HCT116 (cell line): ENCODE measurements at regions not wholly inside any gene's neighbourhood (a gene's known extent, or its start where the extent isn't known, plus 50 kb on each side); places are given as distances from the start of the nearest gene placed in this dataset.

Experiments
- CTCF ChIP-seq, 3 experiments: fragments of 200-600 bp in 1 of 3; sonication (generic) in 1 of 3; IDR thresholded peaks in 2 of 3; conservative IDR thresholded peaks in 1 of 3; 2 replicates each; pipeline ENCODE4 v1.5.1; 2012 to 2017; ENCODE audit warnings: low read depth in 2 of 3, low read length in 2 of 3, antibody characterized with exemption in 1 of 3, borderline replicate concordance in 1 of 3, control low read depth in 1 of 3, mild to moderate bottlenecking in 1 of 3, mixed read lengths in 1 of 3, mixed run types in 1 of 3, moderate library complexity in 1 of 3; ENCODE audit not compliant: insufficient read depth in 1 of 3
- EGR1 ChIP-seq: IDR thresholded peaks from 2 replicates; pipeline ENCODE4 v1.6.1; 2012; ENCODE audit warnings: low read depth
- EZH2 ChIP-seq: fragments of 200-600 bp; sonication (generic); IDR thresholded peaks from 2 replicates; pipeline ENCODE4 v1.6.1; 2017; ENCODE audit warnings: antibody characterized with exemption, mixed run types
- MAX ChIP-seq: IDR thresholded peaks from 2 replicates; pipeline ENCODE4 v1.6.1; 2012
- POLR2A ChIP-seq: IDR thresholded peaks from 2 replicates; pipeline ENCODE4 v1.7.0; 2011; ENCODE audit warnings: borderline replicate concordance; ENCODE audit not compliant: insufficient read depth, insufficient read length; ENCODE audit errors: extremely low read depth
- POLR2AphosphoS5 ChIP-seq: IDR thresholded peaks from 2 replicates; pipeline ENCODE4 v1.6.1; 2011; ENCODE audit warnings: mild to moderate bottlenecking, low read depth, low read length, moderate library complexity

GRCh38 chr6:26221186-26221585 is 134.0 kb downstream of the HFE start:
- TF ChIP-seq POLR2AphosphoS5 (no peak), MAX (no peak), EGR1 (no peak), POLR2A (no peak), EZH2 (no peak), CTCF (IDR thresholded peaks at IDR 0.05 in 2 of 3, conservative IDR thresholded peaks at IDR 0.05 in 1 of 3; ENCODE audit: borderline replicate concordance in 1 of 3, insufficient read depth in 1 of 3, low read depth in 2 of 3, low read length in 2 of 3) (no peak)
